HCT116 (cell line): ENCODE measurements at regions not wholly inside any gene's neighbourhood (a gene's known extent, or its start where the extent isn't known, plus 50 kb on each side); places are given as distances from the start of the nearest gene placed in this dataset.

Source experiments
- ATAC-seq: fragments of 200-7000 bp; cut with Tn5 transposase; 2 replicates; pipeline ENCODE4 v1.9.1; 2020; ENCODE audit warnings: mild to moderate bottlenecking, moderate library complexity
- BruUV-seq: library from RNA; stranded (reverse); fragments of 400-500 nt; replicated peaks from 2 replicates; lab custom pipeline; 2021; lab: Mats Ljungman, UMichigan
- CTCF ChIA-PET: fragments of 300-600 bp; sonication (Branson Sonifier 250); formaldehyde crosslinking; loops from one replicate; lab custom pipeline; 2021; ENCODE audit warnings: antibody characterized with exemption; lab: Charles Lee
- POLR2A ChIA-PET: fragments of 300-600, 350-600 bp; sonication (Branson Sonifier 250); formaldehyde crosslinking; loops from one replicate; lab custom pipeline; 2021; ENCODE audit warnings: antibody characterized with exemption; lab: Charles Lee
- RAD21 ChIA-PET, 2 experiments: fragments of 300-600 bp; sonication (Branson Sonifier 250); formaldehyde crosslinking; loops; one replicate each; lab custom pipeline; 2023; ENCODE audit warnings: low total read pairs in 2 of 2; ENCODE audit not compliant: uncharacterized antibody in 2 of 2, unreplicated experiment in 2 of 2, low non-redundant PET in 1 of 2; lab: Charles Lee
- DNase-seq: peaks from one replicate; pipeline ENCODE4 v3.0.0-alpha.2; 2010; ENCODE audit warnings: low read depth, low spot score
- H2AFZ ChIP-seq: fragments of 200-600 bp; shearing (Covaris generic), sonication (generic); 2 replicates; pipeline ENCODE4 v1.6.1; 2017; ENCODE audit warnings: low read depth, mixed run types, mixed read lengths, antibody characterized with exemption, low read length; ENCODE audit not compliant: poor library complexity, severe bottlenecking
- H3K27ac ChIP-seq: 2 replicates; pipeline ENCODE4 v1.5.1; 2012; ENCODE audit warnings: low read depth, low read length
- H3K27me3 ChIP-seq: fragments of 200-600 bp; sonication (generic); 2 replicates; pipeline ENCODE4 v1.6.1; 2016; ENCODE audit warnings: mixed run types, low read length, mixed read lengths; ENCODE audit not compliant: insufficient read depth
- H3K36me3 ChIP-seq, 2 experiments: fragments of 200-500 bp in 1 of 2; fragments of 200-600 bp in 1 of 2; sonication (Bioruptor generic) in 1 of 2; sonication (generic) in 1 of 2; 2 replicates each; pipeline versions ENCODE4 v1.5.1 to v1.6.1; 2014 to 2016; ENCODE audit warnings: low read length in 2 of 2, inconsistent platforms in 1 of 2, mixed read lengths in 1 of 2, mixed run types in 1 of 2; ENCODE audit not compliant: insufficient read depth in 2 of 2, control insufficient read depth in 1 of 2
- H3K4me1 ChIP-seq, 2 experiments: fragments of 200-600 bp in 1 of 2; sonication (generic) in 1 of 2; 2 replicates each; pipeline versions ENCODE4 v1.5.1 to v1.6.1; 2012 to 2017; ENCODE audit warnings: low read length in 2 of 2, inconsistent platforms in 1 of 2, mild to moderate bottlenecking in 1 of 2, mixed read lengths in 1 of 2, mixed run types in 1 of 2, moderate library complexity in 1 of 2; ENCODE audit not compliant: insufficient read depth in 2 of 2, control insufficient read depth in 1 of 2
- H3K4me2 ChIP-seq: fragments of 200-600 bp; sonication (generic); 2 replicates; pipeline ENCODE4 v1.6.1; 2017; ENCODE audit warnings: mixed run types, low read length, mixed read lengths
- H3K4me3 ChIP-seq, 2 experiments: fragments of 200-600 bp in 1 of 2; sonication (generic) in 1 of 2; replicated peaks in 1 of 2; 2 replicates each; pipeline ENCODE4 v1.5.1; 2011 to 2016; ENCODE audit warnings: low read length in 2 of 2, control low read depth in 1 of 2, low read depth in 1 of 2, mild to moderate bottlenecking in 1 of 2, mixed read lengths in 1 of 2, mixed run types in 1 of 2
- H3K79me2 ChIP-seq: fragments of 200-600 bp; sonication (generic); 2 replicates; pipeline ENCODE4 v1.6.1; 2017; ENCODE audit warnings: mild to moderate bottlenecking, mixed run types, low read length, moderate library complexity, mixed read lengths; ENCODE audit not compliant: insufficient read depth
- H3K9ac ChIP-seq: fragments of 200-600 bp; sonication (generic); 2 replicates; pipeline ENCODE4 v1.6.1; 2016; ENCODE audit warnings: low read length, mixed read lengths
- H3K9me2 ChIP-seq: fragments of 200-600 bp; sonication (generic), shearing (Covaris generic); 2 replicates; pipeline ENCODE4 v1.6.1; 2017; ENCODE audit warnings: mixed run types, mild to moderate bottlenecking, moderate library complexity; ENCODE audit not compliant: insufficient read depth
- H3K9me3 ChIP-seq, 2 experiments: fragments of 200-500 bp in 1 of 2; fragments of 200-600 bp in 1 of 2; sonication (Bioruptor generic) in 1 of 2; sonication (generic) in 1 of 2; 2 replicates each; pipeline ENCODE4 v1.6.1; 2014 to 2017; ENCODE audit warnings: low read length in 2 of 2, mixed read lengths in 2 of 2, inconsistent platforms in 1 of 2, low read depth in 1 of 2, mild to moderate bottlenecking in 1 of 2, mixed run types in 1 of 2, moderate library complexity in 1 of 2; ENCODE audit not compliant: control insufficient read depth in 1 of 2, insufficient read depth in 1 of 2
- H4K20me1 ChIP-seq: fragments of 200-600 bp; sonication (generic), shearing (Covaris generic); 2 replicates; pipeline ENCODE4 v1.6.1; 2017; ENCODE audit warnings: mixed run types, mild to moderate bottlenecking, moderate library complexity; ENCODE audit not compliant: insufficient read depth
- JUND ChIP-seq: IDR thresholded peaks from 2 replicates; pipeline ENCODE4 v1.6.1; 2012
- RAD21 ChIP-seq: IDR thresholded peaks from 2 replicates; pipeline ENCODE4 v1.6.1; 2012; ENCODE audit warnings: low read depth, mild to moderate bottlenecking
- SP1 ChIP-seq: IDR thresholded peaks from 2 replicates; pipeline ENCODE4 v1.6.1; 2012; ENCODE audit warnings: low read depth
- SRF ChIP-seq: IDR thresholded peaks from 2 replicates; pipeline ENCODE4 v1.6.1; 2012; ENCODE audit warnings: low read depth
- ZFX ChIP-seq: fragments of 450-650 bp; IDR thresholded peaks from 2 replicates; pipeline ENCODE4 v1.6.1; 2017
- intact Hi-C: fragments of 100-400 bp; cut with micrococcal nuclease; formaldehyde crosslinking; loops from 2 replicates; pipeline ENCODE4 v1.10.0; 2022
- TF ChIP-seq, protein P1 (sequence below): IDR thresholded peaks from 2 replicates; pipeline ENCODE4 v1.6.1; 2012; ENCODE audit warnings: low read depth
- TF ChIP-seq, protein P2 (sequence below), 3 experiments: fragments of 200-600 bp in 1 of 3; sonication (generic) in 1 of 3; IDR thresholded peaks in 2 of 3; conservative IDR thresholded peaks in 1 of 3; 2 replicates each; pipeline ENCODE4 v1.5.1; 2012 to 2017; ENCODE audit warnings: low read depth in 2 of 3, low read length in 2 of 3, antibody characterized with exemption in 1 of 3, borderline replicate concordance in 1 of 3, control low read depth in 1 of 3, mild to moderate bottlenecking in 1 of 3, mixed read lengths in 1 of 3, mixed run types in 1 of 3, moderate library complexity in 1 of 3; ENCODE audit not compliant: insufficient read depth in 1 of 3
- TF ChIP-seq, protein P3 (sequence below): IDR thresholded peaks from 2 replicates; pipeline ENCODE4 v1.6.1; 2012
- TF ChIP-seq, protein P4 (sequence below): IDR thresholded peaks from 2 replicates; pipeline ENCODE4 v1.6.1; 2012
- TF ChIP-seq, protein P5 (sequence below): IDR thresholded peaks from 2 replicates; pipeline ENCODE4 v1.6.1; 2011; ENCODE audit warnings: mild to moderate bottlenecking, low read length, moderate library complexity; ENCODE audit not compliant: insufficient replicate concordance; ENCODE audit errors: extremely low read depth

DNA sequence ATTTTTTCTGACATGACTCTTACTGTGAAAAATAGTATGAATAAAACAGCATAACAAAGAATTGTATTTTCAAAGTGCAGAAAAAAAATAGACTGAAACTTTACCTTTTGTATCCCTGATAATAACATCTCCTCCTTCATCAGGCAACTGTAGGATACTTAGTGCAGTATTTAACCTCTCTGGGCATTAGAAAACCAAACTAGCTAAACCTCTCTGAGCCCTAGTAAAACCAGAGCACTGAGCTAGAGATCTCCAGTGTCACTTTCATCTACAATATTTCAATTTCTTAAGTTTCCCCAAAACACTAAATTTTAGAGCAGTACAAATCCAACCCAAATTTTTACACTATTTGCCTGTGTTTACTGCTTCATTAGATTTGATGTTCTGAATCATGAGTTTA, 594.0 kb upstream of the LINC00305 start:
- intact Hi-C loops = no loop called here
- ChIA-PET POLR2A (no interaction called here), CTCF (no interaction called here), RAD21 (no interaction called here)
- H3K9me2 ChIP-seq = no peaks in the 10 kb centered on the region
- H3K4me1 ChIP-seq = no peaks in the 10 kb centered on the region
- DNase-seq (no peak), ATAC-seq (no peak)
- H4K20me1 ChIP-seq = no peaks in the 10 kb centered on the region
- no peak overlapping the region for H3K4me3 ChIP-seq
- H3K36me3 ChIP-seq = no peaks in the 10 kb centered on the region
- TF ChIP-seq, protein P1, sequence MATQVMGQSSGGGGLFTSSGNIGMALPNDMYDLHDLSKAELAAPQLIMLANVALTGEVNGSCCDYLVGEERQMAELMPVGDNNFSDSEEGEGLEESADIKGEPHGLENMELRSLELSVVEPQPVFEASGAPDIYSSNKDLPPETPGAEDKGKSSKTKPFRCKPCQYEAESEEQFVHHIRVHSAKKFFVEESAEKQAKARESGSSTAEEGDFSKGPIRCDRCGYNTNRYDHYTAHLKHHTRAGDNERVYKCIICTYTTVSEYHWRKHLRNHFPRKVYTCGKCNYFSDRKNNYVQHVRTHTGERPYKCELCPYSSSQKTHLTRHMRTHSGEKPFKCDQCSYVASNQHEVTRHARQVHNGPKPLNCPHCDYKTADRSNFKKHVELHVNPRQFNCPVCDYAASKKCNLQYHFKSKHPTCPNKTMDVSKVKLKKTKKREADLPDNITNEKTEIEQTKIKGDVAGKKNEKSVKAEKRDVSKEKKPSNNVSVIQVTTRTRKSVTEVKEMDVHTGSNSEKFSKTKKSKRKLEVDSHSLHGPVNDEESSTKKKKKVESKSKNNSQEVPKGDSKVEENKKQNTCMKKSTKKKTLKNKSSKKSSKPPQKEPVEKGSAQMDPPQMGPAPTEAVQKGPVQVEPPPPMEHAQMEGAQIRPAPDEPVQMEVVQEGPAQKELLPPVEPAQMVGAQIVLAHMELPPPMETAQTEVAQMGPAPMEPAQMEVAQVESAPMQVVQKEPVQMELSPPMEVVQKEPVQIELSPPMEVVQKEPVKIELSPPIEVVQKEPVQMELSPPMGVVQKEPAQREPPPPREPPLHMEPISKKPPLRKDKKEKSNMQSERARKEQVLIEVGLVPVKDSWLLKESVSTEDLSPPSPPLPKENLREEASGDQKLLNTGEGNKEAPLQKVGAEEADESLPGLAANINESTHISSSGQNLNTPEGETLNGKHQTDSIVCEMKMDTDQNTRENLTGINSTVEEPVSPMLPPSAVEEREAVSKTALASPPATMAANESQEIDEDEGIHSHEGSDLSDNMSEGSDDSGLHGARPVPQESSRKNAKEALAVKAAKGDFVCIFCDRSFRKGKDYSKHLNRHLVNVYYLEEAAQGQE = no peak
- TF ChIP-seq, protein P2, sequence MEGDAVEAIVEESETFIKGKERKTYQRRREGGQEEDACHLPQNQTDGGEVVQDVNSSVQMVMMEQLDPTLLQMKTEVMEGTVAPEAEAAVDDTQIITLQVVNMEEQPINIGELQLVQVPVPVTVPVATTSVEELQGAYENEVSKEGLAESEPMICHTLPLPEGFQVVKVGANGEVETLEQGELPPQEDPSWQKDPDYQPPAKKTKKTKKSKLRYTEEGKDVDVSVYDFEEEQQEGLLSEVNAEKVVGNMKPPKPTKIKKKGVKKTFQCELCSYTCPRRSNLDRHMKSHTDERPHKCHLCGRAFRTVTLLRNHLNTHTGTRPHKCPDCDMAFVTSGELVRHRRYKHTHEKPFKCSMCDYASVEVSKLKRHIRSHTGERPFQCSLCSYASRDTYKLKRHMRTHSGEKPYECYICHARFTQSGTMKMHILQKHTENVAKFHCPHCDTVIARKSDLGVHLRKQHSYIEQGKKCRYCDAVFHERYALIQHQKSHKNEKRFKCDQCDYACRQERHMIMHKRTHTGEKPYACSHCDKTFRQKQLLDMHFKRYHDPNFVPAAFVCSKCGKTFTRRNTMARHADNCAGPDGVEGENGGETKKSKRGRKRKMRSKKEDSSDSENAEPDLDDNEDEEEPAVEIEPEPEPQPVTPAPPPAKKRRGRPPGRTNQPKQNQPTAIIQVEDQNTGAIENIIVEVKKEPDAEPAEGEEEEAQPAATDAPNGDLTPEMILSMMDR (IDR thresholded peaks at IDR 0.05 in 2 of 3, conservative IDR thresholded peaks at IDR 0.05 in 1 of 3; ENCODE audit: borderline replicate concordance in 1 of 3, insufficient read depth in 1 of 3, low read depth in 2 of 3, low read length in 2 of 3) = no peak
- TF ChIP-seq RAD21 = no peak
- TF ChIP-seq, protein P3, sequence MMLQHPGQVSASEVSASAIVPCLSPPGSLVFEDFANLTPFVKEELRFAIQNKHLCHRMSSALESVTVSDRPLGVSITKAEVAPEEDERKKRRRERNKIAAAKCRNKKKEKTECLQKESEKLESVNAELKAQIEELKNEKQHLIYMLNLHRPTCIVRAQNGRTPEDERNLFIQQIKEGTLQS = no peak
- no peak for TF ChIP-seq ZFX
- TF ChIP-seq, protein P4, sequence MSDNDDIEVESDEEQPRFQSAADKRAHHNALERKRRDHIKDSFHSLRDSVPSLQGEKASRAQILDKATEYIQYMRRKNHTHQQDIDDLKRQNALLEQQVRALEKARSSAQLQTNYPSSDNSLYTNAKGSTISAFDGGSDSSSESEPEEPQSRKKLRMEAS = no peak
- TF ChIP-seq SRF = no peak
- TF ChIP-seq JUND = no peak
- TF ChIP-seq, protein P5, sequence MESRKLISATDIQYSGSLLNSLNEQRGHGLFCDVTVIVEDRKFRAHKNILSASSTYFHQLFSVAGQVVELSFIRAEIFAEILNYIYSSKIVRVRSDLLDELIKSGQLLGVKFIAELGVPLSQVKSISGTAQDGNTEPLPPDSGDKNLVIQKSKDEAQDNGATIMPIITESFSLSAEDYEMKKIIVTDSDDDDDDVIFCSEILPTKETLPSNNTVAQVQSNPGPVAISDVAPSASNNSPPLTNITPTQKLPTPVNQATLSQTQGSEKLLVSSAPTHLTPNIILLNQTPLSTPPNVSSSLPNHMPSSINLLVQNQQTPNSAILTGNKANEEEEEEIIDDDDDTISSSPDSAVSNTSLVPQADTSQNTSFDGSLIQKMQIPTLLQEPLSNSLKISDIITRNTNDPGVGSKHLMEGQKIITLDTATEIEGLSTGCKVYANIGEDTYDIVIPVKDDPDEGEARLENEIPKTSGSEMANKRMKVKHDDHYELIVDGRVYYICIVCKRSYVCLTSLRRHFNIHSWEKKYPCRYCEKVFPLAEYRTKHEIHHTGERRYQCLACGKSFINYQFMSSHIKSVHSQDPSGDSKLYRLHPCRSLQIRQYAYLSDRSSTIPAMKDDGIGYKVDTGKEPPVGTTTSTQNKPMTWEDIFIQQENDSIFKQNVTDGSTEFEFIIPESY = no peak
- no peak for TF ChIP-seq SP1
- no peak overlapping the region for H3K9ac ChIP-seq
- H3K4me2 ChIP-seq = no peak overlapping the region
- H2AFZ ChIP-seq = no peak overlapping the region
- no TSS peak for BruUV-seq
- no peaks in the 10 kb centered on the region for H3K79me2 ChIP-seq
- peaks cover 8 to 14% of the 10 kb centered on the region in 2 experiments; a peak in 3 of 4 replicates for H3K9me3 ChIP-seq
- no peaks in the 10 kb centered on the region for H3K27me3 ChIP-seq
- no peak overlapping the region for H3K27ac ChIP-seq
